Endodermal cell (in vitro differentiated cells): ENCODE measurements at regions not wholly inside any gene's neighbourhood (a gene's known extent, or its start where the extent isn't known, plus 50 kb on each side); places are given as distances from the start of the nearest gene placed in this dataset.

ENCODE experiments used
- DNase-seq: peaks from one replicate; pipeline ENCODE4 v3.0.0-alpha.2; 2017
- H3K27ac ChIP-seq: 2 replicates; pipeline ENCODE4 v1.5.1; 2013; ENCODE audit warnings: mild to moderate bottlenecking, low read depth, low read length, moderate library complexity
- H3K27me3 ChIP-seq: 2 replicates; pipeline ENCODE4 v1.6.1; 2013; ENCODE audit warnings: mild to moderate bottlenecking, low read length, moderate library complexity; ENCODE audit not compliant: insufficient read depth, control insufficient read depth, poor library complexity, severe bottlenecking
- H3K36me3 ChIP-seq: 2 replicates; pipeline ENCODE4 v1.7.0; 2013; ENCODE audit warnings: mild to moderate bottlenecking, low read length, moderate library complexity; ENCODE audit not compliant: control insufficient read depth, insufficient read depth
- H3K4me1 ChIP-seq: one replicate; pipeline ENCODE4 v1.7.0; 2013; ENCODE audit warnings: low read length; ENCODE audit not compliant: control insufficient read depth, insufficient read depth
- H3K4me3 ChIP-seq: 2 replicates; pipeline ENCODE4 v1.5.1; 2013; ENCODE audit warnings: mild to moderate bottlenecking, low read length, moderate library complexity
- H3K9ac ChIP-seq: 2 replicates; pipeline ENCODE4 v1.6.1; 2013; ENCODE audit warnings: mild to moderate bottlenecking, low read length, moderate library complexity; ENCODE audit not compliant: poor library complexity, severe bottlenecking; ENCODE audit errors: extremely low read depth
- H3K9me3 ChIP-seq: 2 replicates; pipeline ENCODE4 v1.6.1; 2013; ENCODE audit warnings: mild to moderate bottlenecking, low read length, moderate library complexity; ENCODE audit not compliant: control insufficient read depth
- H3K27ac Mint-ChIP-seq: 2 replicates; pipeline ENCODE4 v1.8.0; 2020; ENCODE audit warnings: mixed read lengths
- H3K27me3 Mint-ChIP-seq: 2 replicates; pipeline ENCODE4 v1.8.0; 2021; ENCODE audit warnings: mild to moderate bottlenecking, mixed read lengths; ENCODE audit not compliant: insufficient read depth
- H3K36me3 Mint-ChIP-seq: 2 replicates; pipeline ENCODE4 v1.8.0; 2020; ENCODE audit warnings: low read depth, mixed read lengths
- H3K4me1 Mint-ChIP-seq: 2 replicates; pipeline ENCODE4 v1.8.0; 2020; ENCODE audit warnings: mixed read lengths
- H3K4me3 Mint-ChIP-seq: 2 replicates; pipeline ENCODE4 v1.8.0; 2020; ENCODE audit warnings: mild to moderate bottlenecking, moderate library complexity, mixed read lengths
- H3K9me3 Mint-ChIP-seq: 2 replicates; pipeline ENCODE4 v1.8.0; 2020; ENCODE audit warnings: mild to moderate bottlenecking, mixed read lengths
- CTCF ChIP-seq: fragments of 200-600 bp; sonication (generic); conservative IDR thresholded peaks from 2 replicates; pipeline ENCODE4 v1.5.0; 2021; ENCODE audit warnings: antibody characterized with exemption, mild to moderate bottlenecking
- WGBS, 2 experiments: methylation state at CpG; one replicate each; pipeline versions ENCODE4 v1.1.5 to v1.1.7; 2013; ENCODE audit warnings: missing lambda C conversion rate in 2 of 2, mixed read lengths in 1 of 2; ENCODE audit not compliant: insufficient coverage in 1 of 2, insufficient read length in 1 of 2; 5-methylcytosine and 5-hydroxymethylcytosine counted together

GRCh38 chr2:222038067-222038802, 260.6 kb downstream of the PAX3 start:
- H3K4me1 Mint-ChIP-seq: peaks cover 15% of the 10 kb centered on the region
- TF ChIP-seq CTCF: peak; percentile 79
- WGBS, 2 experiments: 70 to 75% methylated on average over 4 of the region's 4 CpGs
- no peaks in the 10 kb centered on the region for H3K36me3 Mint-ChIP-seq
- Histone ChIP-seq H3K36me3 (no peaks in the 10 kb centered on the region), H3K9ac (no peak overlapping the region), H3K4me1 (no peaks in the 10 kb centered on the region), H3K27ac (no peak overlapping the region), H3K9me3 (no peaks in the 10 kb centered on the region), H3K27me3 (peaks cover 69% of the 10 kb centered on the region), H3K4me3 (no peak overlapping the region)
- no peaks in the 10 kb centered on the region for H3K9me3 Mint-ChIP-seq
- no peak for DNase-seq
- no peak overlapping the region for H3K27ac Mint-ChIP-seq
- no peak overlapping the region for H3K4me3 Mint-ChIP-seq
- peaks cover 42% of the 10 kb centered on the region for H3K27me3 Mint-ChIP-seq

- WGBS, 2 experiments: 80 to 91% methylated on average over 3 of the region's 3 CpGs
These were observed 261.6 kb downstream of the PAX3 start for GRCh38 chr2:222037211-222037610.

GRCh38 chr2:222034058-222034457, 264.7 kb downstream of the PAX3 start:
- Mint-ChIP-seq H3K4me3 (no peak overlapping the region), H3K27ac (no peak overlapping the region), H3K27me3 (peaks cover 47% of the 10 kb centered on the region), H3K9me3 (peaks cover 6% of the 10 kb centered on the region), H3K4me1 (peaks cover 2% of the 10 kb centered on the region), H3K36me3 (peaks cover 2% of the 10 kb centered on the region)
- no peak overlapping the region for H3K4me3 ChIP-seq
- H3K36me3 ChIP-seq: no peaks in the 10 kb centered on the region
- 94 to 95% methylated on average over 3 of the region's 3 CpGs for WGBS, 2 experiments
- peaks cover 5% of the 10 kb centered on the region for H3K9me3 ChIP-seq
- no peak overlapping the region for H3K9ac ChIP-seq
- no peak for TF ChIP-seq CTCF
- DNase-seq: no peak
- no peak overlapping the region for H3K27ac ChIP-seq
- H3K4me1 ChIP-seq: no peaks in the 10 kb centered on the region
- H3K27me3 ChIP-seq: peaks cover 50% of the 10 kb centered on the region

More at GRCh38 chr2:222037211-222037610, 261.6 kb downstream of the PAX3 start:
- Histone ChIP-seq H3K4me1 (no peaks in the 10 kb centered on the region), H3K9ac (no peak overlapping the region), H3K9me3 (no peaks in the 10 kb centered on the region), H3K4me3 (no peak overlapping the region), H3K36me3 (no peaks in the 10 kb centered on the region), H3K27ac (no peak overlapping the region), H3K27me3 (peaks cover 69% of the 10 kb centered on the region)
- no peak for TF ChIP-seq CTCF
- no peaks in the 10 kb centered on the region for H3K9me3 Mint-ChIP-seq
- H3K27ac Mint-ChIP-seq: no peak overlapping the region
- DNase-seq: no peak
- H3K4me1 Mint-ChIP-seq: peaks cover 7% of the 10 kb centered on the region
- H3K27me3 Mint-ChIP-seq: peaks cover 48% of the 10 kb centered on the region
- H3K4me3 Mint-ChIP-seq: no peak overlapping the region
- H3K36me3 Mint-ChIP-seq: no peaks in the 10 kb centered on the region
